ENCODE measurements at regions not wholly inside any gene's neighbourhood (a gene's known extent, or its start where the extent isn't known, plus 50 kb on each side); places are given as distances from the start of the nearest gene placed in this dataset.

GRCh38 chrX:84873176-84873575 lies 130.5 kb upstream of the APOOL start:
- Histone ChIP-seq H3K27me3 (no peaks in the 10 kb centered on the region), H3K4me1 (no peaks in the 10 kb centered on the region), H3K9me3 (no peaks in the 10 kb centered on the region), H3K4me3 (no peak overlapping the region), H3K27ac (no peak overlapping the region), H3K36me3 (no peaks in the 10 kb centered on the region)
- DNase-seq (no peak), ATAC-seq (no peak)
- intact Hi-C loops (cut with DNase I) = no loop called here
- TF ChIP-seq, protein P1, sequence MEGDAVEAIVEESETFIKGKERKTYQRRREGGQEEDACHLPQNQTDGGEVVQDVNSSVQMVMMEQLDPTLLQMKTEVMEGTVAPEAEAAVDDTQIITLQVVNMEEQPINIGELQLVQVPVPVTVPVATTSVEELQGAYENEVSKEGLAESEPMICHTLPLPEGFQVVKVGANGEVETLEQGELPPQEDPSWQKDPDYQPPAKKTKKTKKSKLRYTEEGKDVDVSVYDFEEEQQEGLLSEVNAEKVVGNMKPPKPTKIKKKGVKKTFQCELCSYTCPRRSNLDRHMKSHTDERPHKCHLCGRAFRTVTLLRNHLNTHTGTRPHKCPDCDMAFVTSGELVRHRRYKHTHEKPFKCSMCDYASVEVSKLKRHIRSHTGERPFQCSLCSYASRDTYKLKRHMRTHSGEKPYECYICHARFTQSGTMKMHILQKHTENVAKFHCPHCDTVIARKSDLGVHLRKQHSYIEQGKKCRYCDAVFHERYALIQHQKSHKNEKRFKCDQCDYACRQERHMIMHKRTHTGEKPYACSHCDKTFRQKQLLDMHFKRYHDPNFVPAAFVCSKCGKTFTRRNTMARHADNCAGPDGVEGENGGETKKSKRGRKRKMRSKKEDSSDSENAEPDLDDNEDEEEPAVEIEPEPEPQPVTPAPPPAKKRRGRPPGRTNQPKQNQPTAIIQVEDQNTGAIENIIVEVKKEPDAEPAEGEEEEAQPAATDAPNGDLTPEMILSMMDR (IDR thresholded peaks at IDR 0.05) = no peak

- no peaks in the 10 kb centered on the region for H3K4me1 ChIP-seq
- H3K27ac ChIP-seq = no peak overlapping the region
- no peaks in the 10 kb centered on the region for H3K36me3 ChIP-seq
- H3K27me3 ChIP-seq = no peaks in the 10 kb centered on the region
- H3K9me3 ChIP-seq = no peaks in the 10 kb centered on the region
- DNase-seq (no peak), ATAC-seq (no peak)
- intact Hi-C loops (cut with DNase I) = no loop called here
- no peak overlapping the region for H3K4me3 ChIP-seq
- TF ChIP-seq, protein P1 (IDR thresholded peaks at IDR 0.05) = no peak
Observed at GRCh38 chrX:84876876-84877275, 126.8 kb upstream of the APOOL start.

GRCh38 chrX:84893897-84894296 lies 109.8 kb upstream of the APOOL start:
- DNase-seq (no peak), ATAC-seq (no peak)
- Histone ChIP-seq H3K4me3 (no peak overlapping the region), H3K9me3 (no peaks in the 10 kb centered on the region), H3K27me3 (no peaks in the 10 kb centered on the region), H3K27ac (no peak overlapping the region), H3K4me1 (no peaks in the 10 kb centered on the region), H3K36me3 (no peaks in the 10 kb centered on the region)
- intact Hi-C loops (cut with DNase I) = no loop called here
- TF ChIP-seq, protein P1 (IDR thresholded peaks at IDR 0.05) = no peak

DNA sequence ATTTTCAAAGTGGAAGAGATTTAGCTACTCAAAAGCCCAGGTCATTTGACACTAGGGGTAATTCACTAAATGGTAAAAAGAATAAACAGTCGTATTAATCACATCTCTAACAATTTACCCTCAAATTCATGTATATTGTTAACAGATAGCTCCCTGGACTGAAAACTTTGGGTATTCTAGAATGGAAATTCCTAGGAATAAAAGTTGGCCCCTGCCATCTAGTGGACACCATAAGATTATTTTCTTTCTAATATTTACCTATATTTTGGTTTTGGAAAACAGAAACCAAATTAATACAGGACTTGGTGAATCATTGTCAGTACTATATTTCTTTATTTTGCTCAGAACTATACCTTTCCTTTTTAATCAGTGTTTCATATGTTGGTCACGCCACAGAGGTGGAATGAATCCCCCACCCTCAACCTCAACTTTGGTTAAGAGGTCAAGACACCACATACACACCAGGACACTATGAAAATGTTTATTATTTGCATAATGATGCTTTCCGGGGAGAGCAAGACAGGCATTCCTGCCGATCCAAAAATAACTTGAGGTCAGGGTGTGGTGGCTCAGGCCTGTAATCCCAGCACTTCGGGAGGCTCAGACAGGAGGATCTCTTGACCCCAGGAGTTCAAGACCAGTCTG lies 96.2 kb upstream of the APOOL start:
- Histone ChIP-seq H3K27me3 (no peaks in the 10 kb centered on the region), H3K36me3 (no peaks in the 10 kb centered on the region), H3K4me3 (no peak overlapping the region), H3K9me3 (no peaks in the 10 kb centered on the region), H3K4me1 (no peaks in the 10 kb centered on the region), H3K27ac (no peak overlapping the region)
- intact Hi-C loops (cut with DNase I) = no loop called here
- DNase-seq (no peak), ATAC-seq (no peak)
- TF ChIP-seq, protein P1 (IDR thresholded peaks at IDR 0.05) = peak; percentile 12

DNA sequence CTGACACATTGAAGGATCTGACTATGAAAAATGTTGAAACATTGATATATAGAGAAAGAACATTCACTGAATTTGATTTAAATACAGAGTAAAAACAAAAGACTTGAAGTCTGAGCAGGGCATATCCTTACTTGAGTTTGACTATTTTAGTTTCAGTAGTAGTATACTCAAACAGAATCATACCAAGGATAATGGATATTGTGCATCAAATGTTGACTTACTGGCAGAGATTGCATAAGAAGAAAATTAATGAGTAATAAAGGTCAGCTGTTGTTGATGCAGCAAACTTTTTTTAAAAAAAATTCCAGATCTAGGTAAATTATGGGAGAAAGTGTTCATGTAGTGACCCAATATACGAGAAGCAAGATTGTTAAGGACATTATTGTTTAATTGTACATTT lies 94.5 kb upstream of the APOOL start:
- H3K36me3 ChIP-seq = no peaks in the 10 kb centered on the region
- H3K27me3 ChIP-seq = no peaks in the 10 kb centered on the region
- no peaks in the 10 kb centered on the region for H3K4me1 ChIP-seq
- H3K27ac ChIP-seq = no peak overlapping the region
- TF ChIP-seq, protein P1 (IDR thresholded peaks at IDR 0.05) = no peak
- ATAC-seq (no peak), DNase-seq (no peak)
- intact Hi-C loops (cut with DNase I) = no loop called here
- H3K9me3 ChIP-seq = no peaks in the 10 kb centered on the region
- no peak overlapping the region for H3K4me3 ChIP-seq

DNA sequence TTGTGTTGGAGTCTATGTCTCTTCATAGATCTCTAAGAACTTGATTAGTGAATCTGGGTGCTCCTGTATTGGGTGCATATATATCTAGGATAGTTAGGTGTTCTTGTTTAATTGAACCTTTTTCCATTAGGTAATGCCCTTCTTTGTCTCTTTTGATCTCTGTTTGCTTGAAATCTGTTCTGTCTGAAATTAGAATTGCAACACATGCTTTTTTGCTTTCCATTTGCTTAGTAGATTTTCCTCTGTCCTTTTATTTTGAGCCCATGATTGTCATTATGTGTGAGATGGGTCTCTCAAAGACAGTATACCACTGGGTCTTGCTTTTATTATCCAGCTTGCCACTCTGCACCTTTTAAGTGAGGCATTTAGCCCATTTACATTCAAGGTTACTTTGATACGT lies 79.1 kb upstream of the APOOL start:
- TF ChIP-seq, protein P1 (IDR thresholded peaks at IDR 0.05) = no peak
- Histone ChIP-seq H3K27me3 (no peaks in the 10 kb centered on the region), H3K4me1 (no peaks in the 10 kb centered on the region), H3K36me3 (no peaks in the 10 kb centered on the region), H3K27ac (no peak overlapping the region), H3K9me3 (no peaks in the 10 kb centered on the region), H3K4me3 (no peak overlapping the region)
- no peak for ATAC-seq
- intact Hi-C loops (cut with DNase I) = no loop called here
- DNase-seq = no peak
